HG03135 (cell line): ENCODE measurements at regions not wholly inside any gene's neighbourhood (a gene's known extent, or its start where the extent isn't known, plus 50 kb on each side); places are given as distances from the start of the nearest gene placed in this dataset.
"Not testable (repeated sequence)": the region's sequence is repeated elsewhere in the genome, so short reads cannot be mapped to it uniquely, and the experiment has no call there.

Experiments used
- ATAC-seq: cut with Tn5 transposase; IDR thresholded peaks from one replicate; pipeline ENCODE4 v1.9.1; 2021; ENCODE audit warnings: mild to moderate bottlenecking, moderate library complexity; ENCODE audit not compliant: unreplicated experiment

- ATAC-seq, result no peak
Observed at GRCh38 chr3:72270072-72270681, 485.2 kb upstream of the PROK2 start.

- no peak for ATAC-seq
Observed at GRCh38 chr3:72269475-72269874, 484.5 kb upstream of the PROK2 start.

- not testable (repeated sequence) for ATAC-seq
Observed at GRCh38 chr3:72266921-72267524, 482.1 kb upstream of the PROK2 start.

GRCh38 chr3:72266016-72266370, 481.0 kb upstream of the PROK2 start:
- ATAC-seq, result no peak

GRCh38 chr3:72265256-72266015, 480.5 kb upstream of the PROK2 start:
- no peak for ATAC-seq

GRCh38 chr3:72263223-72263990, 478.5 kb upstream of the PROK2 start:
- ATAC-seq, result no peak

GRCh38 chr3:72262736-72263135, 477.8 kb upstream of the PROK2 start:
- ATAC-seq, result no peak

GRCh38 chr3:72261566-72262564, 476.9 kb upstream of the PROK2 start:
- no peak for ATAC-seq

- ATAC-seq, result no peak
Observed at GRCh38 chr3:72260588-72260910, 475.6 kb upstream of the PROK2 start.

- no peak for ATAC-seq
Observed at GRCh38 chr3:72259755-72260587, 475.0 kb upstream of the PROK2 start.

- no peak for ATAC-seq
Observed at GRCh38 chr3:72258361-72259141, 473.6 kb upstream of the PROK2 start.

- no peak for ATAC-seq
Observed at GRCh38 chr3:72257738-72258137, 472.8 kb upstream of the PROK2 start.

- ATAC-seq, result no peak
Observed at GRCh38 chr3:72257203-72257602, 472.3 kb upstream of the PROK2 start.

- no peak for ATAC-seq
Observed at GRCh38 chr3:72256716-72257115, 471.8 kb upstream of the PROK2 start.

GRCh38 chr3:72255791-72256559, 471.0 kb upstream of the PROK2 start:
- ATAC-seq, result no peak

GRCh38 chr3:72255191-72255590, 470.2 kb upstream of the PROK2 start:
- no peak for ATAC-seq

- no peak for ATAC-seq
Observed at GRCh38 chr3:72254483-72254882, 469.5 kb upstream of the PROK2 start.

GRCh38 chr3:72250725-72251124, 465.8 kb upstream of the PROK2 start:
- ATAC-seq, result no peak
